Stimulated activated CD8-positive, alpha-beta memory T cell treated with anti-CD3 and anti-CD28 coated beads, Interleukin-2, amount 100 ng/mL, for 48 hours (primary cell): ENCODE measurements at regions not wholly inside any gene's neighbourhood (a gene's known extent, or its start where the extent isn't known, plus 50 kb on each side); places are given as distances from the start of the nearest gene placed in this dataset.
"Not testable (repeated sequence)": the region's sequence is repeated elsewhere in the genome, so short reads cannot be mapped to it uniquely, and the experiment has no call there.

Experiments used
- DNase-seq, 2 donors: peaks; one replicate each; pipeline ENCODE4 v3.0.0-alpha.2; 2020; ENCODE audit warnings: low read depth in 2 of 2

DNA sequence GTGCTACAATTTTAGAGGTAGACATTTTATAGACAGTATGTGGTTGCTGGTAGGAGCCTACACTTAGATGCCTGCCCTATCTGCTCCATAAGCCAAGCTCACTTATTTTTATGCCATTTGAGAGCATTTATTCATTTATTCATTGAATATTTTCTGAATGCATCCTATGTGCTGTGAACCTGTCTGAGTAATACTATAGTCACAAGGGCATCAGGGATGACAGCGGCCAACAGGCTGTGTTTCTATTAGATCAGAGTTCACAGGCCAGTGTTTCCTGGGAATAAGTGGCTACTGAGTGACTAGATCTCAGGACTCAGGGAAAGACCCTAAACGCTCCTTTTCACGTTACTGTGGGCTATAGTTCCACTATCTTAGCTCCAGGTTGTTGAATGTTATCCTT lies 235.2 kb upstream of the MSX2 start:
- no peak for DNase-seq

DNA sequence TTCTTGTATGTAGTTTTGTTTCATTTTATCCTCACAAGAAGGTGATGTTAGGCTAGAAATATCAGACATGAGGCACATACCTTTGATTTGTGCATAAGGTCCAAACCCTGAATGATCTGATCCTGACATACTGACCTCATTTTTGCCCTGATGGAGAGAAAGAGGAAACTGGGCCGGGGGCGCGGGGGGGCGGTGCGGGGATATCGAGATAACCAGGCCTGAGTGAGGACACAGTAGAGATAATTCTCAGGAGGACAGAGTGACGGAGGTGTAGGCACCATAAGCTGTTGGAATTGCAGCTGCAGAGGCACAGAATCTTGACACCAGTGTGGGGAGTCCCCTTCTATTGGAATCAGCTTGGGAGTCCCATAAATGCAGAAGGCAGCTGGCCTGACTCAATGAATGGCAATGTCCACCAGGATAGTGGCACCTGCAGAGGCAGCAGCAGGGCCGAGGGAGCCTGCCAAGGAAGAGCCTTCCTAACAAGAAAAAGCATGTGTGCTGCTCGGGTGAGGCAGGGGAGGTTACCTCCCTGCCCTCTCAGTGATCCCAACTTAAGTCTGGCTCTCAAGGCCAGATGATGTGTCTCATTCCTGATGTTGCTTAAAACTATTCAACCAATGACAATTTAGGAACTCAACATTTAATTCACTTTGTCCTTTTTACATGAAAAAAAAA lies 234.3 kb upstream of the MSX2 start:
- DNase-seq: no peak

DNA sequence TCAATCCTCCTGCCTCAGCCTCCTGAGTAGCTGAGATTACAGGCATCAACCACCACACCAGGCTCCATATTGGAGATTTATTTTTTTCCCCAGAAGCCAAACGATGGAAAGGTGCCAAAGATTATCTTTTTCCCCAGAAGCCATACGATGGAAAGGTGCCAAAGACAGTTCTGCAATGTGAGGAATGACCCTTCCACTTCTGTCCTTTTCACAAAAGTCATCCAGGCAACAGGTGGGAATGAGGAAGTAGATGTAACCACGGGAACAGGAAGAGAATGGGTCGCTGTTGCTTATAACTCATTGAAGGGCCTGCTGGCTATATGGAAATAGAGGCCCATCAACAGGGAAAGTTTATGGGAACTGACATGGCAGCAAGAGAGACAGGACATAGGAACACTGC lies 233.7 kb upstream of the MSX2 start:
- no peak for DNase-seq

DNA sequence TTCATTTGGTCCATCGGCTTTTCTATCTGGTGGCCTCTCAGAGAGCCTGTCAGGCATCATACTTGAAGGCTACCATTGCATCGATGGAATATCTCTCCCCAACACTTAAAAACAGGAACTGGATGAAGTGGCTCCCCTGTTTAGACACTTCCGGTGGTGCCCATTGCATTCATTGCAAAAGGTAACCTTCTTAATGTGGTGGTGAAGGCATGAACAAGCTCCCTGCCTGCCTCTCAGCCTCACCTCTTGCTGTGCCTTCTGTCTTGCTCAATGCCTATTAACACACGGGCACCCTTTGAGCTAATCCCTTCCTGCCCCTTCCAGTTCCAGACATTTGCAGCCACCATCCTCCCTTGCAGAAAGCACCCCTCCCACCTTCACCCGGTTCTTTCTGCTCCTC lies 233.1 kb upstream of the MSX2 start:
- DNase-seq: no peak

DNA sequence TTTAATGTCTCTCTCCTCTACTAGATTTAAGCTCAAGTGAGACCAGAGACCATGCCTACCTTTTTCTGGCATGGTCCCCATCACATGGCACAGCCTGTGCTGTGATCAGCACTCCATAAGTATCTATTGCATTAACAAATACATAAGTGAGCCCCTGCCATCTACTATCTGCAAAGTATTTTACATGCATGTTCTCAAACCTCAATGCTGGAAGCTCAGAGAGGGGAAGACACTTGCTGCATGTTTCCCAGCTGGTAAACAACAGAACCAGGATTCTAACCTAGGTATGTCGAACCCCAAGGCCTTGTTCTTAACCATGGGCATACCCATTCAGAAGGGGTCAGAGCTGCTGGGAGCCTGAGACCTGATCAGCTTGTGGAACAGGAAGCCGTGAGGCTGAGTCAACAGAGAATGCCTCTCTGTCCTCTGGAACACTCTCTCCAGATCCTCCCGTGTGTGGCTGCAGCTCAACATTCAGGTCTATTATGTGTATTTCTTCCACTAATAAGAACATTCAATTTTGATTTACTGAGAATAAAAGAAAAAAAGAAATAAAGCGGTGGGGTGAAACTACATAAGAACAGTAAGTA lies 232.5 kb upstream of the MSX2 start:
- DNase-seq: no peak

DNA sequence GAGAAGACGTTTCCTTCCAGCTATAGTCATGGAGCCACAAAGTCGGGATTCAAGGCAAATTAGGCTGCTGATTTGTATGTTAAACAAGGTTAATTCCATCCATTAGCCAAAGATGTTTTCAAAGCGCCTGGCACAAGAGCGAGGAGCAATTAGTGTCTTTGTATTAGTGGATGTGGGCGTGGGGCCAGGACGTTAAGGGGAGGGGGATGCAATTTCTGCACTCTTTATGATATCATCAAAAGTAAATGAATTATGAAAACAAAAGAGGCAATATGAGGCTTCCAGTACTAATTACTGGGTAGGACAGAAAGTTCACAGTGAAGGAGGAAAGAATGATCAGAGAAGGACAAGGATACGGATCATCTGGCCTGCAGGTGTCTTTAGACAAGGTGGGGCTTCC lies 230.9 kb upstream of the MSX2 start:
- DNase-seq: no peak

DNA sequence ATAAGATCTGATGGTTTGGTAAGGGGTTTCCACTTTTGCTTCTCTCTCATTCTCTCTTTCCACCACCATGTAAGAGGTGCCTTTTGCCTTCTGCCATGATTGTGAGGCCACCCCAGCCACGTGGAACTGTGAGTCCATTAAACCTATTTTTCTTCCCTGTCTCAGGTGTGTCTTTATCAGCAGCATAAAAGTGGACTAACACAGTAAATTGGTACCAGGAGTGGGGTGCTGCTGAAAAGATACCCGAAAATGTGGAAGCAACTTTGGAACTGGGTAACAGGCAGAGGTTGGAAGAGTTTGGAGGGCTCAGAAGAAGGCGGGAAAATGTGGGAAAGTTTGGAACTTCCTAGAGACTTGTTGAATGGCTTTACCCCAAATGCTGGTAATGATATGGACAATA lies 226.4 kb upstream of the MSX2 start:
- not testable (repeated sequence) for DNase-seq

DNA sequence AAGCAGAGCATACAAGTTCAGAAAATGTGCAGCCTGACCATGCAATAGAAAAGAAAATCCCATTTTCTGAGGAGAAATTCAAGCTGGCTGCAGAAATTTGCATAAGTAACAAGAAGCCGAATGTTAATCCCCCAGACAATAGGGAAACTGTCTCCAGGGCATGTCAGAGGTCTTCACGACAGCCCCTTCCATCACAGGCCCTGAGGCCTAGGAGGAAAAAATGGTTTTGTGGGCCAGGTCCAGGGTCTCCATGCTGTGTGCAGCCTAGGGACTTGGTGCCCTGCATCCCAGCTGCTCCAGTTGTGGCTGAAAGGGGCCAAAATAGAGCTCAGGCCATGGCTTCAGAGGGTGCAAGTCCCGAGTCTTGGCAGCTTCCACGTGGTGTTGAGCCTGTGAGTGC lies 225.8 kb upstream of the MSX2 start:
- DNase-seq: not testable (repeated sequence)

DNA sequence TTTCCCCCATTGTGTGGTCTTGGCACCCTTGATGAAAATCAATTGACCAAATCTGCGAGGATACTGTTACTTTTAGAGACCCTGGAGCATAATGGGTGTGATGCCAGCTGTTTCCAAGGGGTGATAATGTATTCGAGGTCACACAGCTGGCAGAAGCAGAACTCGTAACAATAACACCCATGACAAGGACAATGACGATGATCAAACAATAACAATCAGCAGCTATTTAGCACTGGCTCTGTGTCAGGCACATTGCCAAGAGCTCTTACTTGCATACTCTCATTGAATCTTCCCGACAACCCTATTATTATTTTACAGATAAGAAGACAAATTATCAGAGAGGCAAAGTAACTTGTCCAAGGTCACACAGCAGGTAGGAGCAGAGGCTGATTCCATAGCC lies 223.7 kb upstream of the MSX2 start:
- no peak for DNase-seq

DNA sequence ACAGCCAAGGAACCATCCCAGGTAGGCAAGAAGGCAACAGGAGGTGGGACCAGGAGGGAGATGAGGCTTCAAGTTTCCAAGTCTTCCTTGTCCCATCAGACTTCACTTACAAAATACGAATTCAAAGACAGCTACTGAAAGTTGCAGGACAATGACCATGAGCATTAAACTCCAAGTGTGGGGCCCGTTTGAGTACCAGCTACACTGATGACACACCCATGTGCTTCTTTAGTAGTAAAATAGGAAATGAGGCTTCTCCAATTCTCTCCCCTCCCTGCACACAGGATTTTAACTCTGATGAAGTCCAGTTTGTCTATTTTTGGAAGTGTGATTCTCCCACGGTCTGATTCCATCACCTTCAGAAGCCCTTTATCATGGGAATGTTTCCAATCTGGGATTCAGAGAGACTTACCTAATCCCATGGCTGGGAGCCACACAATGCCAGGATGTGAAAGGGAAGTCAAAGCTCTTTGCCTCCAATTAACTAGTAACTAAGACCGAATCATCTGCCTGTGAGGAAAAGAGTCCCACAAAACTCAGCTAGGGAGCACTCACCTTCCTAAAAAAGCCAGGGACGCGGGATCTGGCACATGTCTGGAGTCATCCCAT lies 222.8 kb upstream of the MSX2 start:
- no peak for DNase-seq

DNA sequence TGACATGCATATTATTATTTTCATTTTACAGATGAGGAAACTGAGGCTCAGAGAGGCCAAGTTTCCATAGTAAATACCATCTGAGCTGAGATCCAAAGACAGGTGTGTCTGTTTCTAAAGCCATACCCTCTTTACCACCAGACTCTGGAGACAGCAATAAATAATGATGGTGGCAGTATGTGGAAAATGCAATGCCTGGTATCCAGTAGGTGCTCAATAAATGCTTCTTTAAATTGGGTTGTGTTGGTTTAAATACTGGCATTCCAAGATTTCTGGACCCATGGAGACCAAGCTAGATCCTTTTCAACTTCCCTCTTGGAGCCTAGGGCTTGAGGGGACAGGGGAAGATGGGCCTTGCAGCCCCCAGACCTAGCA lies 221.3 kb upstream of the MSX2 start:
- DNase-seq: no peak

DNA sequence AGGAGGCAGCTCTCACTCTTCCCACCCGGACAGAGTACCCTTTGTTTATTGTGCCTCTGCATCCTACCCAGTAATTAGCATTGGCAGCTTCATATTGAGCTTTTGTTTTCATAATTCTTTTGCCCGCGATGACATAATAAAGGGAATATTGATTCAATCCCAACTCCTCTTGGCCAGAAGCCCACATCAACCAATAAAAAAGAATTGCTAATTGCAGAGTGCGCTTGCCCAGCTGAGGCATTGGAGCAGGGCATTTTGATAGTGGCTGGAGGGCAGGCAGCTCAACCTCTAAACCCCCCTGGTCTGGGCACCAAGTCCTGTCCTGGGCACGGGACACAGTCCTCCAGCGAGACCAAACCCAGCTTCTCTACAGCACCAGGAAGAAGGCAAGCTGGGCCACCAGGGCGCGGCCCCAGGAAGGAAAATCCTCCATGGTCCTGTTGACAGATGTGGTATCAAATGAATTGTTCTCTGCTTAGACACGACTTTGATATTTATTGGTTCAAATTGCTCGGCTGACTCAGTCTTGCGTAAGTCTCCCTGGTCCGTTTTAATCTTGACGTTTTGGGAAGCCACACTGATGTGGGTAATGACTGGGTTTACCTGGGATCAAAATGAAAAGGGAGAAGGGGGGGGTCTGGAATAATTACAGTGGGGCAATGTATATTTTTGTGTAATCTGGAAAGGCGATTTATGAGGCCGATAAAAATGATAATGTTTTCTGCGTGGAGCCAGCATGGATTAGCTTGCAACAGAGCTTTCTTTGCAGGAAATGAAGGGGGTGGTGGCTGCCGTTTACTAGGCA lies 220.7 kb upstream of the MSX2 start:
- no peak for DNase-seq

DNA sequence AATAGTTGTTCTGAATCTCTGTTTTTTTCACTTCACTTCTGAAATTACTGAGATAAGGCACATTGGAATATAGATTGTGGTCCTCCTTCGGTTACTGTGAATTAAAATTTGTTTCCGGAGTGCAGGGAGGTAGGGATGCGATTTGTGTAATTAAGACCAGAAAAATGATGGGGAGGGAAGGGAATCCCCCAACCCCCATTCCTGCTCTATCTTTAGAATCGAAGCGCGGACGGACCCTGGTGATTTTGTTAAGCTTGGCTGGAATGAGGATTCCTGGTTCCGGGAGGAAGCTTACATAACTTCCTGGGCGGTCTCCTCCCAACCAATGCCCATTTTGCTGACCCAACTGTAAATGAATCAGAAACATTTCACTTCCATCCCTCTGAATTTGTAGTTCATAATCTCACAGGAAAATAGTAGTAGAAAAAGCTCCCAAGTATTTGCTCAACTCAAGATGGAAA lies 220.1 kb upstream of the MSX2 start:
- DNase-seq: no peak

DNA sequence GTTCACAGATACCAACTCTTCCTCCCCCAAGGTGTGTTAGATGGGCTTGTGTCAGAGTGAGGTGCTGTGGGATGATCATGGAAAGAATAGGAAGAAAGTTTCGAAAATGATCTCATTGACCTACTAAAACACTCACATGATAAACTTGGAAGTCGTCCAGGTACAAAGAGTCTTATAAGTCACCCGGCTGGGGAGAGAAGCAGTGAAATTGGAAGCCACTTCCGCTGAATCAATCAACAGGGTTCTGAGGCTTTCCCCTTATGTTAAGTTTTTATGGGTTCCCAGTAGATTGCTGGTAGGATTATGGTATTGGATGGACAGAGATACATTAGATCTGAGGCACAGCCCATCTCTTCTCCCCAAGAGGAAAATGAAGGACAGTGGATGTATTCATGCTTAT lies 218.8 kb upstream of the MSX2 start:
- DNase-seq: no peak

DNA sequence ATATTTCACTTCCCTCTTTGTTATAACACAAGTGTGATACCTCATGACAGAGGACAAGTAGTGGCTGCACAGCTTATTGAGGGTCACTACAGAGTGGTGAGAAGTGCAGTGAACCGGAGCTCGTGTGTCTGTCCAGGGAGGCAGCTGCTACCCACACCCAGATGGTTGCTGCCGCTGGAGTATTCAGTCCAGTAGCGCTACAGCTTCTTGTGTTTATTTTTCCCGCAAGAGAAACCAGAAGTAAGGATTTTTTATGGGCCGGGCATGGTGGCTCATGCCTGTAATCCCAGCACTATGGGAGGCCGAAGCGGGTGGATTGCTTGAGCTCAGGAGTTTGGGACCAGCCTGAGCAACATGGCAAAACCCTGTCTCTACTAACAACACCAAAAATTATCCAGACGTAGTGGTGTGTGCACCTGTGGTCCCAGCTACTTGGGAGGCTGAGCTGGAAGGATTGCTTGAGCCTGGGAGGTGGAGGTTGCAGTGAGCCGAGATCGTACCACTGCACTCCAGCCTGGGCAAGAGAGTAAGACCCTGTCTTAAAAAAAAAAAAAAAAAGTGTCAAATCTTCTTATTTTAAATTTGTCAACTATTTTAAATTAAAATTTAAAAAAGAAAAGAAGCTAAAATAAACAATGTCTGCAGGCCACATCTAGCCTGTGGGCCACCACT lies 213.5 kb upstream of the MSX2 start:
- DNase-seq: not testable (repeated sequence)

DNA sequence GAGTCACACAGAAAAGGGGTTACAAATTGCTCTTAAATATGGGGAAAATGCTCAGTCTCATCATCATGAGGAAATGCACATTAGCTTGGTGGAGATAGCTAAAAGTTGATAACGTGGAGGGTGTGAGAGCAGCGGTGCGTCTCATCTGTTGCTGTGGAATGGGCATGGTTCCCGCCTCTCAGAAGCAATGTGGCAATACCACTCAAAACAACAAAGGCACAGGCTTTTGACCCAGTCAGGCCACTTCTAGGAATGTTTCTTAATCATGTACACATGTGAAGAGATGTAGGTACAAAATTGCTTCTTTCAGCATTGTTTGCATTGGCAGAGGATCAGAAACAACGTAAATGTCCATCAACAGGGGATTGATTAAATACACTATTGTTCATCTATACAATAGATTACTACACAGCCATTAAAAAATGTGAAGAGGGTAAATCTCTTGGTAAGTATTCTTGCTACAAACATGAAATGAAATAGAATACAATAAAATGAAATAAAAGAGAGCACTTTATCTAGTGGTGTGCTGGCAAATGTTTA lies 212.6 kb upstream of the MSX2 start:
- DNase-seq: no peak

DNA sequence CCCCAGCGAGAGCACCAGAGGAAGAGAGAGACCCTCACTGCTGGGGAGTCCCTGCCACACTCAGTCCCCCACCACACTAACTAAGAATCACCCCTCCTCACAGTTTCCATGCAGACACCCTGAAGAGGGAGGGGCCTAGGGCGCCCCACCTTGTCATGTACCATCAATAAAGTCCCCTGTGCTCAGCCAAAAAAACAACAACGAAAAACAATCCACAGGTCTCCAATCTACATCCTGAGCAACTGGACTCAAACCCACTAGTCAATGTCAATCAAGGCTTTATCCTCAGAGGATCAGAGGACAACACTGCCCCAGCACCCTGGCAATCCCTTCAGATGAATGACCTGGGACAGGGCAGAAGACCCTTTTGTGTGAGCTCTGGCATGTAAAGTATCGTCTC lies 210.1 kb upstream of the MSX2 start:
- no peak for DNase-seq

DNA sequence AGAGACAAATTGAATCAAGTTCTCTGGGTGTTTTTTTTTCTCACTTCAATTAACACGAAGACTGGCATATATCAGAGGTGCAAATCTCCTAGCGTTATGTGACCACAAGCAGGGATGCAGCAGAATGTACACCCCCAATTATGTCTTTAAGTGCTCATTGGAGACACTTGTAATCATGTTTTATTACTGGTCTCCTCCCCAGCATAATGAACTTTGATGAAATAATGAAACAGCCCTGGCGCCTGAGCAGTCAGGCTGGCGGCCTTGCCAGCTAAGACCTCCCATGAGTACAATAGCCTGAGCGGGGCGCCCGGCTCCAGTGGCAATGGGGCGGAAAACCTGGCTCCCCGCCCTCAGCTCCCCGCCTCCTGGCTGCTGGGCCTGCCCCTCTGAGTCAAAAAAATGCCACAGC lies 209.4 kb upstream of the MSX2 start:
- no peak for DNase-seq

DNA sequence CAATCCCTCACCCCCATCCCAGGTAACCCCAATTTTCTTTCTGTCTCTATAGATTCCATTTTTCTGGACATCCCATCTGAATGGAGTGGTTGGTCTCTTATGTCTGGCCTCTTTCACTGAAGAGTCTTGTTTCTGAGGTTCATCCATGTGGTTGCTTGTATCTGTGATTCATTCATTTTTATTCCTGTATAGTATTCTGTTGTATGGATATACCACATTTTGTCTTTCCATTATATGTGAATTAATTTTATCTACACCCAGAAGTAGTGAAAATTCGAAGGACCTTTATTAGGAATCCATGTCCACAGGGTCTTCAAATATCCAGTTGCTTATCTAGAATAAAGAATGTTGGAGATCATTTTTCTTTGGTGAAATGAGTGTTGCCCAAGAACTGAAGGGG lies 207.6 kb upstream of the MSX2 start:
- no peak for DNase-seq

DNA sequence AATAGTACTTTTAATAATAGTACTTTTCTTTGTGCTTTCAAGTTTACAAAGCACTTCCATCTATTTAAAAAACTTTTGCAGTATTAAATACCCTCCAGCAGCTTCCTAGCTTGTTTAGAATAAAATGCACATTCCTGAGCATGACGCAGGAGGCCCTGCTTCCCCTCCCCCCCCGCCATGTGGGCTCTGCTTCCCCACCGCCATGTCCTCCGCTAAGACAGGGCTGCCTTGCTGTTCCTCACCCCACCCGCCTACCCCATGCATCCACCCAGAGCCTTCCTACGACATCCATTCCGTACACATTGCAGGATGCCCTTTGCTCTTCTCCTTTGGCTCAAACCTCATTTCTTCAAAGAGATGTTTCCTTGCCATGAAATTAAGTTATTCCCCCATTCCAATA lies 205.9 kb upstream of the MSX2 start:
- DNase-seq: no peak

DNA sequence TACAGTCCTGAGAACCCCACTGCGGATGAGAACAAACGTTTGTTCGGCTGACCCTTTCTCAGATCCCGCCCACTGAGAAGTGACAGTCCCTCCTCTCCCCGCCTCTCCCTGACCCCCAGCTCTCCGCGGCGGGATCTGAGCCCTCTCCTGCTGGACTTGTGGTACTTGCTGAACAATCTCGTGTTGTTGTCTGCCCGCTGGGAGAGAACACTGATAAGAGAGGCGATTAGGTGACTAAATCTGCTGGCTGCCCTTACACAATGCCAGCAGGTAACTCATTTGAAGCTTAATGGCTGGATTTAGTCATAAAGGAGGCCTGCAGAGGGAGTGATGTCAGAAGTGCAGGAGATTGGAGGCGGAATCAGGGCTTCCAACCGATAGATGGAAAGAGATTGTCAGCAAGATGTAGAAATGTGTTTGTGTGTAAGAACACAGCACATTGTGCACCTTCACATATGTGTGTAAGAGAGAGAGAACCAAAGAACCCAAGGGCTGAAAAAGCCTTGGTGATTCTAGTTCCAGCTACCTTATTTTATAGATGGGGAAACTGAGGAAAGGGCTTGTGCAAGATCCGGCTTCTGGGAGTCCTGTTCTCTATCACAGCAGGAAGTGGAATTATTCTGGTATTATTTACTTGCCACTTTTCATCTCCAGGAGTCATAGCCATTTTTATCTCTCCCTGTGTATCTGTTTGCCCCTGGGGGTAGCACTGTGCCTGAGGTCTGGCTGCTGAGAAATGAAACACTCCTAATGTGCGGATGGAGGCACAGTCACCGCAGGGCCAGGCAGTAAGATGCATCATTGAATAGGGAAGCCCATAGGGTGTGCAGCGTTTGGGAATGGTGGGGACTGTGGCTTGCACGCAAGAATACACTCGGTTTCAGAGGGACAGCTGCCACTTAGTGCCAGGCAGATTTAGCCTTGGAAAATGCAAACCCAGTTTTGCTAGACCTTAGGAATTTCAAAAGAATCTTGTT lies 203.7 kb upstream of the MSX2 start:
- DNase-seq: no peak
